Endodermal cell (in vitro differentiated cells): ENCODE measurements at regions not wholly inside any gene's neighbourhood (a gene's known extent, or its start where the extent isn't known, plus 50 kb on each side); places are given as distances from the start of the nearest gene placed in this dataset. TPM values are rescaled to one million over a fixed set of nuclear protein-coding genes. Genes with fewer than 3 reads are reported as not detected.
"Not testable (repeated sequence)": the region's sequence is repeated elsewhere in the genome, so short reads cannot be mapped to it uniquely, and the experiment has no call there.

Source experiments
- DNase-seq: peaks from one replicate; pipeline ENCODE4 v3.0.0-alpha.2; 2017
- H3K27ac ChIP-seq: 2 replicates; pipeline ENCODE4 v1.5.1; 2013; ENCODE audit warnings: mild to moderate bottlenecking, low read depth, low read length, moderate library complexity
- H3K27me3 ChIP-seq: 2 replicates; pipeline ENCODE4 v1.6.1; 2013; ENCODE audit warnings: mild to moderate bottlenecking, low read length, moderate library complexity; ENCODE audit not compliant: insufficient read depth, control insufficient read depth, poor library complexity, severe bottlenecking
- H3K36me3 ChIP-seq: 2 replicates; pipeline ENCODE4 v1.7.0; 2013; ENCODE audit warnings: mild to moderate bottlenecking, low read length, moderate library complexity; ENCODE audit not compliant: control insufficient read depth, insufficient read depth
- H3K4me1 ChIP-seq: one replicate; pipeline ENCODE4 v1.7.0; 2013; ENCODE audit warnings: low read length; ENCODE audit not compliant: control insufficient read depth, insufficient read depth
- H3K4me3 ChIP-seq: 2 replicates; pipeline ENCODE4 v1.5.1; 2013; ENCODE audit warnings: mild to moderate bottlenecking, low read length, moderate library complexity
- H3K9ac ChIP-seq: 2 replicates; pipeline ENCODE4 v1.6.1; 2013; ENCODE audit warnings: mild to moderate bottlenecking, low read length, moderate library complexity; ENCODE audit not compliant: poor library complexity, severe bottlenecking; ENCODE audit errors: extremely low read depth
- H3K9me3 ChIP-seq: 2 replicates; pipeline ENCODE4 v1.6.1; 2013; ENCODE audit warnings: mild to moderate bottlenecking, low read length, moderate library complexity; ENCODE audit not compliant: control insufficient read depth
- H3K27ac Mint-ChIP-seq: 2 replicates; pipeline ENCODE4 v1.8.0; 2020; ENCODE audit warnings: mixed read lengths
- H3K27me3 Mint-ChIP-seq: 2 replicates; pipeline ENCODE4 v1.8.0; 2021; ENCODE audit warnings: mild to moderate bottlenecking, mixed read lengths; ENCODE audit not compliant: insufficient read depth
- H3K36me3 Mint-ChIP-seq: 2 replicates; pipeline ENCODE4 v1.8.0; 2020; ENCODE audit warnings: low read depth, mixed read lengths
- H3K4me1 Mint-ChIP-seq: 2 replicates; pipeline ENCODE4 v1.8.0; 2020; ENCODE audit warnings: mixed read lengths
- H3K4me3 Mint-ChIP-seq: 2 replicates; pipeline ENCODE4 v1.8.0; 2020; ENCODE audit warnings: mild to moderate bottlenecking, moderate library complexity, mixed read lengths
- H3K9me3 Mint-ChIP-seq: 2 replicates; pipeline ENCODE4 v1.8.0; 2020; ENCODE audit warnings: mild to moderate bottlenecking, mixed read lengths
- WGBS, 2 experiments: methylation state at CpG; one replicate each; pipeline versions ENCODE4 v1.1.5 to v1.1.7; 2013; ENCODE audit warnings: missing lambda C conversion rate in 2 of 2, mixed read lengths in 1 of 2; ENCODE audit not compliant: insufficient coverage in 1 of 2, insufficient read length in 1 of 2; 5-methylcytosine and 5-hydroxymethylcytosine counted together
- microRNA-seq: library from miRNA; unstranded; fragments of <30 nt; microRNA quantifications from one replicate; pipeline ENCODE4 v1.2.0, GENCODE V29; 2020; ENCODE audit warnings: borderline microRNAs expressed
- TF ChIP-seq, protein P1 (sequence below): fragments of 200-600 bp; sonication (generic); conservative IDR thresholded peaks from 2 replicates; pipeline ENCODE4 v1.5.0; 2021; ENCODE audit warnings: antibody characterized with exemption, mild to moderate bottlenecking

- H3K9ac ChIP-seq, result no peak overlapping the region
- H3K9me3 Mint-ChIP-seq, result peaks cover 34% of the 10 kb centered on the region
- H3K4me3 Mint-ChIP-seq, result no peak overlapping the region
- 88 to 94% methylated on average over 2 to 3 of the region's 3 CpGs for WGBS, 2 experiments
- peaks cover 15% of the 10 kb centered on the region for H3K9me3 ChIP-seq
- no peaks in the 10 kb centered on the region for H3K36me3 ChIP-seq
- H3K27ac Mint-ChIP-seq, result no peak overlapping the region
- DNase-seq, result no peak
- no peak overlapping the region for H3K27ac ChIP-seq
- peaks cover 4% of the 10 kb centered on the region for H3K36me3 Mint-ChIP-seq
- H3K27me3 ChIP-seq, result no peaks in the 10 kb centered on the region
- no peak overlapping the region for H3K4me3 ChIP-seq
- no peaks in the 10 kb centered on the region for H3K4me1 Mint-ChIP-seq
- no peaks in the 10 kb centered on the region for H3K4me1 ChIP-seq
- H3K27me3 Mint-ChIP-seq, result peaks cover 8% of the 10 kb centered on the region
- TF ChIP-seq, protein P1, sequence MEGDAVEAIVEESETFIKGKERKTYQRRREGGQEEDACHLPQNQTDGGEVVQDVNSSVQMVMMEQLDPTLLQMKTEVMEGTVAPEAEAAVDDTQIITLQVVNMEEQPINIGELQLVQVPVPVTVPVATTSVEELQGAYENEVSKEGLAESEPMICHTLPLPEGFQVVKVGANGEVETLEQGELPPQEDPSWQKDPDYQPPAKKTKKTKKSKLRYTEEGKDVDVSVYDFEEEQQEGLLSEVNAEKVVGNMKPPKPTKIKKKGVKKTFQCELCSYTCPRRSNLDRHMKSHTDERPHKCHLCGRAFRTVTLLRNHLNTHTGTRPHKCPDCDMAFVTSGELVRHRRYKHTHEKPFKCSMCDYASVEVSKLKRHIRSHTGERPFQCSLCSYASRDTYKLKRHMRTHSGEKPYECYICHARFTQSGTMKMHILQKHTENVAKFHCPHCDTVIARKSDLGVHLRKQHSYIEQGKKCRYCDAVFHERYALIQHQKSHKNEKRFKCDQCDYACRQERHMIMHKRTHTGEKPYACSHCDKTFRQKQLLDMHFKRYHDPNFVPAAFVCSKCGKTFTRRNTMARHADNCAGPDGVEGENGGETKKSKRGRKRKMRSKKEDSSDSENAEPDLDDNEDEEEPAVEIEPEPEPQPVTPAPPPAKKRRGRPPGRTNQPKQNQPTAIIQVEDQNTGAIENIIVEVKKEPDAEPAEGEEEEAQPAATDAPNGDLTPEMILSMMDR, result no peak
Observed at GRCh38 chr16:5158494-5158893, 60.9 kb upstream of the EEF2KMT start.

- H3K4me3 Mint-ChIP-seq, H3K9ac ChIP-seq, DNase-seq, H3K36me3 ChIP-seq, H3K27me3 ChIP-seq, H3K4me1 ChIP-seq, H3K27me3 Mint-ChIP-seq, H3K4me3 ChIP-seq, H3K4me1 Mint-ChIP-seq, H3K9me3 ChIP-seq, H3K27ac ChIP-seq, H3K27ac Mint-ChIP-seq, H3K36me3 Mint-ChIP-seq: not testable (repeated sequence)
- WGBS, 2 experiments, result 84 to 100% methylated on average over 1 to 4 of the region's 4 CpGs
- peaks cover 17% of the 10 kb centered on the region for H3K9me3 Mint-ChIP-seq
Observed at GRCh38 chr16:5156486-5156885, 58.9 kb upstream of the EEF2KMT start.

DNA sequence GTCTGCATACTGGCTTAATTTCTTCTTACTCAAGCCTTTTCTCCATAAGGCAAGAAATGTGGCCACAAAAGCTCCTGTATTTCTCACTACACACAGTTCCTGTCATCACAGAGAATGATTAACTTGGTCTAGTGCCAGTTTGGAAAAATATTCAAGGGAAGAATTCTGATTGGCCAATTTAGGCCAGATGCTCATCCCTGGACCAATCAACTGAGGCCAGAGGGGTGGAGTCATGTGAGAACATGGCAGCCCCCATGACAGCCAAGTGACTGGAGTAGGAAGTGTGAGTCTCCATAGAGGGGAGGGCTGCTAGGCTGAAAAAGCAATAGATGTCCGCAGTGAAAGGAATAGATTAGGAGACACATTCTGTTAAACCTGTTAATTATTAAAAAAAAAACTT, 56.4 kb upstream of the EEF2KMT start:
- not testable (repeated sequence) for H3K36me3 ChIP-seq, H3K4me3 Mint-ChIP-seq, H3K27ac ChIP-seq, H3K9ac ChIP-seq, H3K9me3 Mint-ChIP-seq, H3K4me1 ChIP-seq, H3K9me3 ChIP-seq, H3K36me3 Mint-ChIP-seq, H3K27me3 Mint-ChIP-seq, H3K27ac Mint-ChIP-seq, H3K4me1 Mint-ChIP-seq, H3K27me3 ChIP-seq, H3K4me3 ChIP-seq, DNase-seq
- no CpG with 5 or more reads among the region's 1 CpG for WGBS, 2 experiments

DNA sequence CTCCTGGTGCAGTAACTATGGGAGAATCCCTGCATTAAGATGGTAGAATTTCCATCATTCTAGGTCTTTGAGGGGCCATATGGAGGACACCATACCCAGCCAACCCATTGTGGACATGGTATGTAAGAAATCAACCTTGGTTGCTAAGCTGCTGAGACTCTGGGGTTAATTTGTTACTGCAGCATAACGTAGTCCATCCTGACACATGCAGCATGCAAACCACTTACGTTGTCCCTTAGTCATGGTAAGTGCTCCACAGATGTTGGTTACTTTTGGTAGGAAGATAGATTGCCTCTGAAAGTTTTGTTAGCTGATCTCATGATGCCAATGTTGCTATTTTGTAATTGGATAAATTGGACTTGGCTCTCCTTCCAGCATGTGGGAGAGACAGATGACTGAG, 53.8 kb upstream of the EEF2KMT start:
- H3K4me3 ChIP-seq, H3K27me3 Mint-ChIP-seq, DNase-seq, H3K9me3 Mint-ChIP-seq, H3K27ac ChIP-seq, H3K4me3 Mint-ChIP-seq, H3K36me3 ChIP-seq, H3K27ac Mint-ChIP-seq, H3K27me3 ChIP-seq, H3K4me1 Mint-ChIP-seq, H3K9me3 ChIP-seq, H3K36me3 Mint-ChIP-seq, H3K9ac ChIP-seq, H3K4me1 ChIP-seq: not testable (repeated sequence)
- 89% methylated on average over 2 of the region's 2 CpGs; no CpG with 5 or more reads in 1 of the 2 experiments for WGBS, 2 experiments

Small RNAs in the stretch of these regions (microRNA-seq; reads per million reads assigned to microRNA genes)
- not detected for gene MIR8065
